Kidney glomerular epithelial cell (primary cell): ENCODE measurements at regions not wholly inside any gene's neighbourhood (a gene's known extent, or its start where the extent isn't known, plus 50 kb on each side); places are given as distances from the start of the nearest gene placed in this dataset.
"Not testable (repeated sequence)": the region's sequence is repeated elsewhere in the genome, so short reads cannot be mapped to it uniquely, and the experiment has no call there.

Source experiments
- DNase-seq: peaks from one replicate; lab custom pipeline; 2025; lab: John Stamatoyannopoulos, UW

GRCh38 chr3:194950906-194951628, 265.4 kb downstream of the FAM43A start:
- no peak for DNase-seq

GRCh38 chr3:194951629-194951920, 265.9 kb downstream of the FAM43A start:
- DNase-seq: not testable (repeated sequence)

GRCh38 chr3:194951931-194952582, 266.4 kb downstream of the FAM43A start:
- no peak for DNase-seq

GRCh38 chr3:194952841-194953241, 267.2 kb downstream of the FAM43A start:
- no peak for DNase-seq

- DNase-seq: no peak
Measured at GRCh38 chr3:194953291-194953690, 267.6 kb downstream of the FAM43A start.

GRCh38 chr3:194955546-194955945, 269.9 kb downstream of the FAM43A start:
- DNase-seq: no peak

GRCh38 chr3:194955979-194956696, 270.5 kb downstream of the FAM43A start:
- DNase-seq: no peak

- DNase-seq: no peak
Measured at GRCh38 chr3:194956697-194957396, 271.2 kb downstream of the FAM43A start.

GRCh38 chr3:194957743-194958240, 272.1 kb downstream of the FAM43A start:
- DNase-seq: no peak

GRCh38 chr3:194959217-194959616, 273.5 kb downstream of the FAM43A start:
- no peak for DNase-seq

GRCh38 chr3:194959666-194960065, 274.0 kb downstream of the FAM43A start:
- not testable (repeated sequence) for DNase-seq

GRCh38 chr3:194960446-194961032, 274.9 kb downstream of the FAM43A start:
- no peak for DNase-seq

- no peak for DNase-seq
Measured at GRCh38 chr3:194961149-194961548, 275.5 kb downstream of the FAM43A start.

- no peak for DNase-seq
Measured at GRCh38 chr3:194961571-194961970, 275.9 kb downstream of the FAM43A start.

- DNase-seq: no peak
Measured at GRCh38 chr3:194962056-194962455, 276.4 kb downstream of the FAM43A start.

GRCh38 chr3:194964809-194965208, 279.1 kb downstream of the FAM43A start:
- DNase-seq: no peak

GRCh38 chr3:194967151-194968117, 281.8 kb downstream of the FAM43A start:
- no peak for DNase-seq

- no peak for DNase-seq
Measured at GRCh38 chr3:194970066-194970465, 284.4 kb downstream of the FAM43A start.

- DNase-seq: no peak
Measured at GRCh38 chr3:194971009-194971408, 285.3 kb downstream of the FAM43A start.

- DNase-seq: no peak
Measured at GRCh38 chr3:194971965-194972364, 286.3 kb downstream of the FAM43A start.

GRCh38 chr3:194972641-194973040, 287.0 kb downstream of the FAM43A start:
- DNase-seq: no peak
